LNCaP clone FGC (cell line): ENCODE measurements at regions not wholly inside any gene's neighbourhood (a gene's known extent, or its start where the extent isn't known, plus 50 kb on each side); places are given as distances from the start of the nearest gene placed in this dataset.

ENCODE experiments used
- DNase-seq: peaks from one replicate; pipeline ENCODE4 v3.0.0-alpha.2; 2011; ENCODE audit warnings: low read depth
- H3K4me3 ChIP-seq: 2 replicates; pipeline ENCODE4 v1.5.1; 2011; ENCODE audit warnings: mild to moderate bottlenecking, low read depth, low read length, control low read depth
- CTCF ChIP-seq: IDR thresholded peaks from 2 replicates; pipeline ENCODE4 v1.5.1; 2012; ENCODE audit warnings: mild to moderate bottlenecking; ENCODE audit not compliant: control insufficient read depth, insufficient read depth; ENCODE audit errors: extremely low read depth

DNA sequence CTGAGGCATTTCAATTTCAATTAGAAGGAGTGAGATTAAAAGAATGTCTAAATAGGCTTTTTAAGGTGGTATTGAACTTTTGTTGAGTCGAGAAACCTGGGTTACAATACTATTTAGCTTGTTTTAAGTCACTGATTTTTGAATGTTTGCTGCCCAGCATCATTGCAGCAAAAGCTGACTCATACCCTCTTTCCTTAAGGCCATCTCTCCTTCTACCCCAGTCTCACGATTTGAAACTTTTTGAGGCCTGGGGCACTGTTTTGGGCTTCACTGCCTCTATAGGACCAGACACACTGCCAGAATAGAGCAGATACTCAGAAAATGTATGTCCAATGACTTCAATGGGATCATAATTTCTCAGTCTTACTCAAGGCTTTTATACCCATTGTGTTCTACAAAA is 319.6 kb upstream of the TGFBR2 start:
- H3K4me3 ChIP-seq: no peak overlapping the region
- TF ChIP-seq CTCF: no peak
- DNase-seq: no peak

GRCh38 chr3:30288830-30289229 is 317.6 kb upstream of the TGFBR2 start:
- no peak for TF ChIP-seq CTCF
- no peak for DNase-seq
- H3K4me3 ChIP-seq: no peak overlapping the region

- no peak overlapping the region for H3K4me3 ChIP-seq
- no peak for TF ChIP-seq CTCF
- no peak for DNase-seq
Measured at GRCh38 chr3:30289324-30289723, 317.1 kb upstream of the TGFBR2 start.

DNA sequence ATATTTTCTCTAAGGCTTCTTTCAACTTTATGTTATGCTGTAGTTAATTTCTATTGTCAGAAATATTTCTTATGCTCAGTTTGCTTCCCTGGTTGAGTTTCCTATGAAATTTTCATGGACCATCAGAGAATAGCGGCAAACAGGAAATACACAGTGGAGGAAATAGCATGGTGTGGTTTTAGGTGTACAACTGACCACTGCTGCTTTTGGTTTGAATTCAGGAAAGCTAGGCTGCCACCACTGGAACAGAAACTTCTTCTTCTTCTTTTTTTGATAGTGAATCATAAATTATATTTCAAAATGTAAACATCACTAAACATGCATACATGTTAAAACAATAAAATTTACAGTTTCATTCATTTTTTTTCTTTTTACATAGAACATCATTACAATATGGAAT is 316.6 kb upstream of the TGFBR2 start:
- TF ChIP-seq CTCF: no peak
- H3K4me3 ChIP-seq: no peak overlapping the region
- no peak for DNase-seq

- no peak for DNase-seq
- H3K4me3 ChIP-seq: no peak overlapping the region
- TF ChIP-seq CTCF: no peak
Measured at GRCh38 chr3:30290479-30290878, 315.9 kb upstream of the TGFBR2 start.

DNA sequence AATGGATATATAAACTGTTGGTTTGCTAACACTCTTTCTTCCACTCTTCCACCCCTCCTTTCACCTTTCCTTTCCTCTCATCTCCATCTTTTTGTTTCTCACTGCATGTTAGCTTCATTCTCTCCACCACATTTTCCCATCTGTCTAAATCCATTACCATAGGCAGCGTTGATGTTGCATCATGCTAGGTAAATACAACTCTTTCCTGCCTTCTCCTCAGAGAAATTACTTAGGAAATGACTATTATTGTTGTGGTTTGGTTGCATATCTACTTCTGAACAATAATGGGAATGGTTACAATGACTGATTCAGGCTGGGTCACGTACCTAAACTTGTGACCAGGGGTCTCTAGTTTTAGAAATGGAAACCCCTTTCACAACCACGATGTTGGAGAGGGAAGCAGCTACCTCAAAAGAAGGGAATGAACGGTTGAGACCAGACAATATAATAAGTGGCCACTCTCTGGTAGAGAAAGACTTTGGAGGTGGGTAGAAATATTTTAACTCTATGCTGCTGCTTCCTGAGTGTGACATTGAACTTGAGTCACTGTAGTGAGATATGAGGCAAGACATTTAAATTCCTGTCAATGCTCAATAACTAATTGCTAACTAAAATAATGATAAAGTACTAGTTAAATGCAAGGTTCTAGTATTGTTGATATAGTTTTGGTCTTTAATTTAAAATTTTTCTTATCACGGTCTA is 314.1 kb upstream of the TGFBR2 start:
- DNase-seq: no peak
- no peak overlapping the region for H3K4me3 ChIP-seq

More for the DNA sequence above, 314.1 kb upstream of the TGFBR2 start:
- no peak for TF ChIP-seq CTCF
